Adrenal gland (tissue), 5 donors: ENCODE measurements at regions not wholly inside any gene's neighbourhood (a gene's known extent, or its start where the extent isn't known, plus 50 kb on each side); places are given as distances from the start of the nearest gene placed in this dataset.

Source experiments
- CTCF ChIP-seq, 6 experiments: fragments of 450-650 bp in 4 of 6; fragments of 200-600 bp in 2 of 6; sonication (generic) in 1 of 6; IDR thresholded peaks; 1 replicate in 5 of 6; 2 replicates in 1 of 6; pipeline versions ENCODE4 v1.5.1 to v1.8.0; 2016 to 2021; ENCODE audit warnings: antibody characterized with exemption in 6 of 6, mild to moderate bottlenecking in 2 of 6, moderate library complexity in 1 of 6
- POLR2A ChIP-seq, 2 donors: fragments of 450-650 bp; IDR thresholded peaks; one replicate each; pipeline ENCODE4 v1.6.1; 2017; ENCODE audit warnings: antibody characterized with exemption in 2 of 2, mild to moderate bottlenecking in 2 of 2, moderate library complexity in 1 of 2
- donor health status: DM: no; HTN: no; CAD: no.

- TF ChIP-seq CTCF (IDR thresholded peaks at IDR 0.05) (no peak), POLR2A (IDR thresholded peaks at IDR 0.05) (no peak)
These were observed 234.2 kb upstream of the RGS6 start for GRCh38 chr14:71698027-71698426.
